ENCODE measurements at regions not wholly inside any gene's neighbourhood (a gene's known extent, or its start where the extent isn't known, plus 50 kb on each side); places are given as distances from the start of the nearest gene placed in this dataset.
"Not testable (repeated sequence)": the region's sequence is repeated elsewhere in the genome, so short reads cannot be mapped to it uniquely, and the experiment has no call there.

DNA sequence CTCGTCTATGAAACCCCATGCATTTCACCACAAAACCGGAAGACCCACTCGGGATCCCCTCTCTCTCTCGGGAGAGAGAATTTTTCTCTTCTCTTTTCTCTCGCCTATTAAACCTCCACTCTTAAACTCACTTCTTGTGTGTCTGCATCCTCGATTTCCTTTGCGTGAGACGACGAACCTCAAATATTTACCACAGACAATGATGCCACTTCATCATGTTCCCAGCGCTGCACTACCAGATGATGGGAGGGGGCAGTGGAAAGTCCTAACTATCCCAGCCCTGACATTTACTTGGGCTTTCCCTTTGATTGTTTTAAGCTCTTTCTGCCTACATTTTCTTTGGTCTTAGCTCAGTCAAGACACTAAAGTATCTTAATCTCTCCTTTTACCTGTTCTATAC lies 906.7 kb downstream of the GRID1 start:
- Histone ChIP-seq H3K36me3 (ENCODE audit: control insufficient read depth, insufficient read depth, low read length) (no peaks in the 10 kb centered on the region), H3K4me3 (ENCODE audit: low read length) (no peak overlapping the region), H3K9me3 (ENCODE audit: control insufficient read depth, low read depth, low read length) (no peaks in the 10 kb centered on the region), H3K4me1 (ENCODE audit: control insufficient read depth, insufficient read depth, low read length) (no peaks in the 10 kb centered on the region), H3K27me3 (ENCODE audit: control insufficient read depth, insufficient read depth, low read length) (no peaks in the 10 kb centered on the region), H3K27ac (ENCODE audit: low read length) (no peak overlapping the region)
- WGBS (ENCODE audit: insufficient coverage, low lambda C conversion rate) = 80% methylated on average over 1 of the region's 10 CpGs
- DNase-seq = no peak

DNA sequence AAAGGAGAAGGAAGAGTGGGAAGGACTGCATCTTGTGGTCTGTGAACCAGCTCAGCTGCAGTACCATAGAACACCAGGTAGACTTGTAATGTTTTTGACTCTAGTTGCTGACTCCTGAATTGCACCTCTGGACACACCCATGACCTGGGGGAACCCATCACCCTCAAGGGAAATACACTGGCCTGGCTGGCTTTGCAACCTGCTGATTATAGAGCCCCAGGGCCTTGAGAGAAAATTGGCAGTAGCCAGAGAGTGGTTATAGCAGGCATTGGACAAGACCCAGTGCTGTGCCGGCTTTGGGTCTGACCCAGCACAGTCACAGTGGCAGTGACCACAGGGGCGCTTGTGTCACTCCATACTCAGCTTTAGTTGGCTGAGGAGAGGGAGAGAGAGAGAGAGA lies 902.3 kb downstream of the GRID1 start:
- DNase-seq = no peak
- no peaks in the 10 kb centered on the region for H3K36me3 ChIP-seq (ENCODE audit: control insufficient read depth, insufficient read depth, low read length)
- no peaks in the 10 kb centered on the region for H3K27me3 ChIP-seq (ENCODE audit: control insufficient read depth, insufficient read depth, low read length)
- no CpG with 5 or more reads among the region's 2 CpGs for WGBS (ENCODE audit: insufficient coverage, low lambda C conversion rate)
- H3K4me3 ChIP-seq (ENCODE audit: low read length) = no peak overlapping the region
- no peak overlapping the region for H3K27ac ChIP-seq (ENCODE audit: low read length)
- no peaks in the 10 kb centered on the region for H3K9me3 ChIP-seq (ENCODE audit: control insufficient read depth, low read depth, low read length)
- H3K4me1 ChIP-seq (ENCODE audit: control insufficient read depth, insufficient read depth, low read length) = no peaks in the 10 kb centered on the region

DNA sequence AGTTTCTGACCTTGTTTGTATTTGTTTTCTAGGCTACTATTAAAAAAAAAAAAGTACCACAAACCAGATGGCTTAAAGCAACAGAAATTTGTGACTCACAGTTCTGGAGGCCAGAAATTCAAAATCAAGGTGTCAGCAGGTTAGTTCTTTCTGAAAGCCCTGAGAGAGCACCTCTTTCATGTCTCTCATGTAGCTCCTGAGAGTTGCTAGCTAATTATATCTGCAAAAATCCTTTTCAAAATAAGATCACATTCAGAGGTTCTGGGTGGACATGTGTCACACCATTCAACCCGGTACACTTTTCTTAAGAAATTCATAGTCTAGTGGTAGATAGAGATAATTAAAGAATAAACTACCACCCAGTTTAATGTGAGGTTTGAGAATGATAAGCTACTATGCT lies 888.6 kb downstream of the GRID1 start:
- no peaks in the 10 kb centered on the region for H3K36me3 ChIP-seq (ENCODE audit: control insufficient read depth, insufficient read depth, low read length)
- no peak for DNase-seq
- no peaks in the 10 kb centered on the region for H3K27me3 ChIP-seq (ENCODE audit: control insufficient read depth, insufficient read depth, low read length)
- no peak overlapping the region for H3K27ac ChIP-seq (ENCODE audit: low read length)
- 100% methylated on average over 1 of the region's 1 CpG for WGBS (ENCODE audit: insufficient coverage, low lambda C conversion rate)
- H3K4me3 ChIP-seq (ENCODE audit: low read length) = no peak overlapping the region
- no peaks in the 10 kb centered on the region for H3K4me1 ChIP-seq (ENCODE audit: control insufficient read depth, insufficient read depth, low read length)
- no peaks in the 10 kb centered on the region for H3K9me3 ChIP-seq (ENCODE audit: control insufficient read depth, low read depth, low read length)

DNA sequence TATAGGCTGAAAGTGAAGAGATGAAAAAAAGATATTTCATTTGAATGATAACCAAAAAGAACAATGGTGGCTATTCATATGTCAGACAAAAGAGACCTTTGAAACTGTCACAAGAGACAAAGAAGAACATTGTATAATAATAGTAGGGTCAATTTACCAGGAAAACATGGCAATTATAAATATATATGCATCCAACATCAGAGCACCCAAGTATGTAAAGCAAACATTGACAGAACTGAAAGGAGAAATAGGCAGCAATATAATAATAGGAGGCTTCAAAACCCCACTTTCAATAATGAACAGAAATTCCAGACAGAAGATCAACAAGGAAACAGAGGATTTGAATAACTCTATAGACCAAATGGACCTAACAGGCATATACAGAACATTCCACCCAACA lies 876.2 kb downstream of the GRID1 start:
- no peaks in the 10 kb centered on the region for H3K36me3 ChIP-seq (ENCODE audit: control insufficient read depth, insufficient read depth, low read length)
- no peaks in the 10 kb centered on the region for H3K27me3 ChIP-seq (ENCODE audit: control insufficient read depth, insufficient read depth, low read length)
- no peak for DNase-seq
- H3K4me3 ChIP-seq (ENCODE audit: low read length) = no peak overlapping the region
- no peak overlapping the region for H3K27ac ChIP-seq (ENCODE audit: low read length)
- H3K4me1 ChIP-seq (ENCODE audit: control insufficient read depth, insufficient read depth, low read length) = no peaks in the 10 kb centered on the region
- no peaks in the 10 kb centered on the region for H3K9me3 ChIP-seq (ENCODE audit: control insufficient read depth, low read depth, low read length)

DNA sequence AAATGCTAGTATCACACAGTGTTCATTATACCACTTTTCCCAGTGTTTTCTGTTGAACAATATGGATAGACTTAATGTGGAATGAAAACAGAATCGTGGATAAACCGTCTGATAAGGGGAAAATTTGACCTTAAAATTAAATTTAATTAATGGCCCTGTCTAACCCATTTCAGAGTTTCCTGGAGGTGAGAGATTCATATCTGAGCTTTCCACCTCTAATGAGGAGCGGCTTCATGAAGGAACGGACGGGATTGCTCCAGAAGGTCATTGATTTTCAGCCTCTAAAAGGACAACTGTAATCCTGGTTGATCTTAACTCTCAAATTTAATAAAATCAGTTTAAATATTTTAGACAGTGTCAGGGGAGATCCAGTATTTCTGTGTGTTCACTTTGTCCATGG lies 874.9 kb downstream of the GRID1 start:
- Histone ChIP-seq H3K27ac (ENCODE audit: low read length) (no peak overlapping the region), H3K27me3 (ENCODE audit: control insufficient read depth, insufficient read depth, low read length) (no peaks in the 10 kb centered on the region), H3K36me3 (ENCODE audit: control insufficient read depth, insufficient read depth, low read length) (no peaks in the 10 kb centered on the region), H3K4me3 (ENCODE audit: low read length) (no peak overlapping the region), H3K4me1 (ENCODE audit: control insufficient read depth, insufficient read depth, low read length) (no peaks in the 10 kb centered on the region), H3K9me3 (ENCODE audit: control insufficient read depth, low read depth, low read length) (no peaks in the 10 kb centered on the region)
- DNase-seq = no peak
- no CpG with 5 or more reads among the region's 5 CpGs for WGBS (ENCODE audit: insufficient coverage, low lambda C conversion rate)

DNA sequence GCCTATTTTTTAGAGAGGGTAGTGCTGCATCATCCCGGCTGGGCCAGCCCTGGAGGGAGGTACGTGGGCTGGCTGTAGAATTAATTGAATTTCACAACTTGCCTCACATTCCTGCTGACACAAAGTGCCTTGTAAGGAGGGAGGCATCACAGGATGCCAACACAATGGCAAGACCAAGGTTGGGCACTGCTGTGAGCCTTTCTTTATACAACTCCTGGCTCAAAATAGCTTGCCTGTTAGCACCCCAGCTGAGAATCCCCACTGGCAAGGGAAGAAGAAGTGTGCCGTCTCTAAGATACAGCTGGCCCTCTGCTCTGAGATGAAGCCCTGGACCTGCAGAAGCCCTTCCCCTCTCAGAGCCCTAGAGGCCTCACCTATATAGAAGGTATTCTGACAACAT lies 873.9 kb downstream of the GRID1 start:
- no peaks in the 10 kb centered on the region for H3K9me3 ChIP-seq (ENCODE audit: control insufficient read depth, low read depth, low read length)
- no peak for DNase-seq
- H3K27me3 ChIP-seq (ENCODE audit: control insufficient read depth, insufficient read depth, low read length) = no peaks in the 10 kb centered on the region
- H3K4me3 ChIP-seq (ENCODE audit: low read length) = no peak overlapping the region
- no peak overlapping the region for H3K27ac ChIP-seq (ENCODE audit: low read length)
- no peaks in the 10 kb centered on the region for H3K36me3 ChIP-seq (ENCODE audit: control insufficient read depth, insufficient read depth, low read length)
- WGBS (ENCODE audit: insufficient coverage, low lambda C conversion rate) = no CpG with 5 or more reads among the region's 3 CpGs
- no peaks in the 10 kb centered on the region for H3K4me1 ChIP-seq (ENCODE audit: control insufficient read depth, insufficient read depth, low read length)

DNA sequence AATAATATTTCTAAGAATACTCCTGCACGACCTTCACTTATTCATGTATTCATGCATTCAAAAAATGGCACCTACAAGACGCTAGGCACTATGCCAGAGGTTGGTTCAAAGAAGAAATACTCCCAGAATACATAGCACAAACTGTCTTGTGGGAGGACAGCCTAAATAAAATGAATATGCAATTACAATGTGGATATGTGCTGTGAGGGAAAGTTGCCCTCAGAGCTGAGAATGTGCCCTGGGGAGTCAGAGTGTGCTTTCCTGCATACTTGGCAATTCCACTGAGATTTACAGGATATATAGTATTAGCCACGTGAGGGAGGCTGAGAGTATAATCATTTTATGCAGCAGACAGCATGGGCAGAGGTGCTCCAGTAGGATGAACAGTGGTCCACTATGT lies 872.9 kb downstream of the GRID1 start:
- no CpG with 5 or more reads among the region's 3 CpGs for WGBS (ENCODE audit: insufficient coverage, low lambda C conversion rate)
- H3K27me3 ChIP-seq (ENCODE audit: control insufficient read depth, insufficient read depth, low read length) = no peaks in the 10 kb centered on the region

DNA sequence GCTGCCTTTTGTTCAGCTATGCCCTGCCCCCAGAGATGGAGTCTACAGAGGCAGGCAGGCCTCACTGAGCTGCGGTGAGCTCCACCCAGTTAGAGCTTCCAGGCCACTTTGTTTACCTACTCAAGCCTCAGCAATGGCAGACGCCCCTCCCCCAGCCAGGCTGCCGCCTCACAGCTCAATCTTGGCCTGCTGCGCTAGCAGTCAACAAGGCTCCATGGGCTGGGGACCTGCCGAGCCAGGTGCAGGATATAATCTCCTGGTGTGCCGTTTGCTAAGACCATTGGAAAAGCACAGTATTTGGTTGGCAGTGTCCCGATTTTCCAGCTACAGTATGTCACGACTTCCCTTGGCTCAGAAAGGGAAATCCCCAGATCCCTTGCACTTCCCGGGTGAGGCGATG lies 862.0 kb downstream of the GRID1 start:
- not testable (repeated sequence) for H3K9me3 ChIP-seq (ENCODE audit: control insufficient read depth, low read depth, low read length); H3K36me3 ChIP-seq (ENCODE audit: control insufficient read depth, insufficient read depth, low read length); H3K4me1 ChIP-seq (ENCODE audit: control insufficient read depth, insufficient read depth, low read length); H3K4me3 ChIP-seq (ENCODE audit: low read length); H3K27ac ChIP-seq (ENCODE audit: low read length); DNase-seq; H3K27me3 ChIP-seq (ENCODE audit: control insufficient read depth, insufficient read depth, low read length)
- no CpG with 5 or more reads among the region's 10 CpGs for WGBS (ENCODE audit: insufficient coverage, low lambda C conversion rate)

More for the DNA sequence above, 872.9 kb downstream of the GRID1 start:
- Histone ChIP-seq H3K9me3 (ENCODE audit: control insufficient read depth, low read depth, low read length) (no peaks in the 10 kb centered on the region), H3K4me3 (ENCODE audit: low read length) (no peak overlapping the region), H3K4me1 (ENCODE audit: control insufficient read depth, insufficient read depth, low read length) (no peaks in the 10 kb centered on the region), H3K36me3 (ENCODE audit: control insufficient read depth, insufficient read depth, low read length) (no peaks in the 10 kb centered on the region), H3K27ac (ENCODE audit: low read length) (no peak overlapping the region)
- DNase-seq = no peak

DNA sequence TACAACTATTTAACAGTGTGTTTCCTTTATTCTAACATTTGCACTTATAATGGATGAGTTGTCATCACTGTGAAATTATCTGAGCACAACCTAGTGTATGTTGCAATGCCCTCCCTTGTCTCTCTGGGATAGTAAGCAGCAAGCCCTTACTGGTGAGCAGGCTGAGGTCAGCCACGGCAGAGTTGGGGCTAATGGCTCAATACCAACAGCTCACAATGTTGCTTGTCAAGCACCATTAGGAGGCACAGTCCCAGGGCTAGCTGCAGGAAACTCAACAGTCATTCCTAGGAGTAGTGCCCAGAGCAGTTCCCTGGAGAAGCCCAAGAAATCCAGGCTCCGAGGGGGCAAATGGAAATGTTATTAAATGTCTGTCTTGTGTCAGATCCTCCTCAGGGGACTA lies 858.4 kb downstream of the GRID1 start:
- DNase-seq = no peak
- Histone ChIP-seq H3K4me3 (ENCODE audit: low read length) (no peak overlapping the region), H3K4me1 (ENCODE audit: control insufficient read depth, insufficient read depth, low read length) (no peaks in the 10 kb centered on the region), H3K27ac (ENCODE audit: low read length) (no peak overlapping the region), H3K9me3 (ENCODE audit: control insufficient read depth, low read depth, low read length) (peaks cover 7% of the 10 kb centered on the region), H3K36me3 (ENCODE audit: control insufficient read depth, insufficient read depth, low read length) (no peaks in the 10 kb centered on the region), H3K27me3 (ENCODE audit: control insufficient read depth, insufficient read depth, low read length) (no peaks in the 10 kb centered on the region)
- no CpG with 5 or more reads among the region's 2 CpGs for WGBS (ENCODE audit: insufficient coverage, low lambda C conversion rate)

DNA sequence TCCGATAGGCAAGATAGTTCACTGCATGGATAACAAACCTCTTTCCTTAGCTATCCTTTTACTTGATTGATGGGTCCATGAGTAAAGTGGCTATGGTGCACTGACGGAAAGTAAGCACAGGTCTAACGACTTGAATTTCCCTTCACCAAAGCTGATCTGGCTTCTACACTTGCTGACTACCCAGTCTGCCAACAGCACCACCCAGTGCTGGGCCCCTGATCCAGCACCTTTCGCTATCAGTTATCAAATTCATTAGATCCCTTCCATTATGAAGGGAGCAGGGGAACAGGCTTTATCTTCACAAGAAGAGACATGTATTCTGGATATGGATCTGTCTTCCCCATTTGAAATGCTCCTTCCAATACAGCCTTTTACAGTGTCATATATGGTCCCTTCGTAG lies 855.9 kb downstream of the GRID1 start:
- no peaks in the 10 kb centered on the region for H3K9me3 ChIP-seq (ENCODE audit: control insufficient read depth, low read depth, low read length)
- H3K4me3 ChIP-seq (ENCODE audit: low read length) = no peak overlapping the region
- no peaks in the 10 kb centered on the region for H3K27me3 ChIP-seq (ENCODE audit: control insufficient read depth, insufficient read depth, low read length)
- WGBS (ENCODE audit: insufficient coverage, low lambda C conversion rate) = 100% methylated on average over 1 of the region's 5 CpGs
- H3K36me3 ChIP-seq (ENCODE audit: control insufficient read depth, insufficient read depth, low read length) = no peaks in the 10 kb centered on the region
- H3K4me1 ChIP-seq (ENCODE audit: control insufficient read depth, insufficient read depth, low read length) = no peaks in the 10 kb centered on the region
- no peak for DNase-seq
- H3K27ac ChIP-seq (ENCODE audit: low read length) = no peak overlapping the region

DNA sequence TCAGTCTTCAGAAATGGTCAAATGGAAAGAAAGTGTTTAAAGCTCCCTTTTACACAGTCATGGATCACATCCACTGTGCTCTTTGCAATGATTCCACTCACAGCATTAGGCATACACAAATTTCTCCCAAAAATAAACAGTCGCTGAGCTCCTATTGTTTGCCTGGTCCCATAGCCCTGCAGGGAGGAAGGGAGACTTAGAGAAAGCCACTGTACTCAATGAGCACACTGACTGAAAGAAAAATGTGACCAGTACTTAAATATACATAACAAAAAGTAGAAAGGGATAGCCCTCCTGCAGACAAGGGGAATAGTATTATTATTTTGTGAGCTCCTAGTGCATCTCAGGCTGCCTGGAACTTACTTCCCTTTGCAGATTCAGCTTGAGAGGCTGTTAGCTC lies 853.2 kb downstream of the GRID1 start:
- Histone ChIP-seq H3K27ac (ENCODE audit: low read length) (no peak overlapping the region), H3K36me3 (ENCODE audit: control insufficient read depth, insufficient read depth, low read length) (no peaks in the 10 kb centered on the region), H3K27me3 (ENCODE audit: control insufficient read depth, insufficient read depth, low read length) (no peaks in the 10 kb centered on the region), H3K9me3 (ENCODE audit: control insufficient read depth, low read depth, low read length) (no peaks in the 10 kb centered on the region), H3K4me3 (ENCODE audit: low read length) (no peak overlapping the region), H3K4me1 (ENCODE audit: control insufficient read depth, insufficient read depth, low read length) (no peaks in the 10 kb centered on the region)
- DNase-seq = no peak
- WGBS (ENCODE audit: insufficient coverage, low lambda C conversion rate) = no CpG with 5 or more reads among the region's 1 CpG

Measured in large intestine (tissue), 3 donors.